ENCODE measurements at regions not wholly inside any gene's neighbourhood (a gene's known extent, or its start where the extent isn't known, plus 50 kb on each side); places are given as distances from the start of the nearest gene placed in this dataset.
A peak's percentile ranks its signal among the peaks of the same experiment; 100 is the strongest.
"Not testable (repeated sequence)": the region's sequence is repeated elsewhere in the genome, so short reads cannot be mapped to it uniquely, and the experiment has no call there.

GRCh38 chr5:25570067-25570583 lies 925.3 kb upstream of the CDH10 start:
- no peak for DNase-seq (ENCODE audit: low read depth)

GRCh38 chr5:25568989-25569625 lies 924.3 kb upstream of the CDH10 start:
- no peak for DNase-seq (ENCODE audit: low read depth)

- no peak for DNase-seq (ENCODE audit: low read depth)
Measured at GRCh38 chr5:25568294-25568693, 923.5 kb upstream of the CDH10 start.

GRCh38 chr5:25567881-25568280 lies 923.1 kb upstream of the CDH10 start:
- DNase-seq (ENCODE audit: low read depth): no peak

- DNase-seq (ENCODE audit: low read depth): no peak
Measured at GRCh38 chr5:25562656-25563055, 917.9 kb upstream of the CDH10 start.

- no peak for DNase-seq (ENCODE audit: low read depth)
Measured at GRCh38 chr5:25554077-25554476, 909.3 kb upstream of the CDH10 start.

- no peak for DNase-seq (ENCODE audit: low read depth)
Measured at GRCh38 chr5:25552871-25553481, 908.2 kb upstream of the CDH10 start.

GRCh38 chr5:25550793-25551192 lies 906.0 kb upstream of the CDH10 start:
- DNase-seq (ENCODE audit: low read depth): no peak

GRCh38 chr5:25544652-25545249 lies 900.0 kb upstream of the CDH10 start:
- DNase-seq (ENCODE audit: low read depth): peak; percentile 8

GRCh38 chr5:25540628-25541027 lies 895.9 kb upstream of the CDH10 start:
- no peak for DNase-seq (ENCODE audit: low read depth)

- no peak for DNase-seq (ENCODE audit: low read depth)
Measured at GRCh38 chr5:25539536-25539935, 894.8 kb upstream of the CDH10 start.

GRCh38 chr5:25536461-25536860 lies 891.7 kb upstream of the CDH10 start:
- not testable (repeated sequence) for DNase-seq (ENCODE audit: low read depth)

- no peak for DNase-seq (ENCODE audit: low read depth)
Measured at GRCh38 chr5:25516141-25516540, 871.4 kb upstream of the CDH10 start.

GRCh38 chr5:25515525-25515924 lies 870.7 kb upstream of the CDH10 start:
- DNase-seq (ENCODE audit: low read depth): no peak

GRCh38 chr5:25510692-25511091 lies 865.9 kb upstream of the CDH10 start:
- not testable (repeated sequence) for DNase-seq (ENCODE audit: low read depth)

- DNase-seq (ENCODE audit: low read depth): not testable (repeated sequence)
Measured at GRCh38 chr5:25508011-25508410, 863.2 kb upstream of the CDH10 start.

GRCh38 chr5:25500635-25501034 lies 855.9 kb upstream of the CDH10 start:
- DNase-seq (ENCODE audit: low read depth): no peak

GRCh38 chr5:25489834-25490538 lies 845.2 kb upstream of the CDH10 start:
- no peak for DNase-seq (ENCODE audit: low read depth)

GRCh38 chr5:25488119-25488518 lies 843.3 kb upstream of the CDH10 start:
- no peak for DNase-seq (ENCODE audit: low read depth)

- no peak for DNase-seq (ENCODE audit: low read depth)
Measured at GRCh38 chr5:25484391-25484790, 839.6 kb upstream of the CDH10 start.

- DNase-seq (ENCODE audit: low read depth): no peak
Measured at GRCh38 chr5:25481463-25481862, 836.7 kb upstream of the CDH10 start.

- no peak for DNase-seq (ENCODE audit: low read depth)
Measured at GRCh38 chr5:25459082-25459481, 814.3 kb upstream of the CDH10 start.

- no peak for DNase-seq (ENCODE audit: low read depth)
Measured at GRCh38 chr5:25458628-25459027, 813.9 kb upstream of the CDH10 start.

Measured in fibroblast of the conjunctiva (primary cell).